GM18858 (cell line): ENCODE measurements at regions not wholly inside any gene's neighbourhood (a gene's known extent, or its start where the extent isn't known, plus 50 kb on each side); places are given as distances from the start of the nearest gene placed in this dataset.
"Not testable (repeated sequence)": the region's sequence is repeated elsewhere in the genome, so short reads cannot be mapped to it uniquely, and the experiment has no call there.

ENCODE experiments used
- ATAC-seq: cut with Tn5 transposase; IDR thresholded peaks from one replicate; pipeline ENCODE4 v1.9.1; 2021; ENCODE audit not compliant: unreplicated experiment

DNA sequence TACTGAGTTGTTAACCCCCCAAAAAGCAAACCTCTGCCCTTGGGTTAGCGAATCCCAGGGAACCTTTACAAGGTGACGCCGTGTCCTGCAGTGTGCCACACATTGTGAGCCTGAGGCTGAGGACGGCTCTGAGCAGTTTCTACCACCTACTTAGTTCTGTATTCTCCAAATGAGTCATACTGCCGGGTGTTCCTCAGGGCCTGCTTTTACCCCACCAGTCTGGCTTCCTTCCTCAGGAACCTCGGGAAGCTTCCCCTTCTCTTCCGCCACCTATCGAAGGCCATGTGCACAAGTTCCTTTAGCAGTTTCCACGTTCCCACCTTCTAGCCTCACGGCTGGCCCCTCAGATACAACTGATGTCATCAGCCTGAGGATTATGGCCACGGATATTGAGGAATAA, 384.0 kb upstream of the TPM1 start:
- no peak for ATAC-seq

DNA sequence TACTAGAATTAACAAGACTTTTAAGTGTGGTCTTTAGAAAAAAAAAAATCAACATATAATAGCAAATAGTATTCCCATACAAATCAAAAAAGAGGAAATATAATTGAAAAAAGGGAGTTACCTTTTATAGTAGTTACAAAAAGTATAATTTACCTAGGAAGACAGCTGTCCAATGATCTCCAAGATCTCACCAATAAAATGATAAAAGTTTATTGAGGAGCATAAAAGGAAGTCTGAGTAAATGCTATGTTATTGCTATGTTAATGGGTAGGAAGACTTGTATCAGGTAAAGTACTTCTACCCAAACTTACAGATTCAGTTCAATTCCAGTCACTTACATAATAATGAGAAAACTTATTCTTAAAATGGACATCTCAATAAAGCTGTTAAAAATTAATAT, 379.0 kb upstream of the TPM1 start:
- no peak for ATAC-seq

DNA sequence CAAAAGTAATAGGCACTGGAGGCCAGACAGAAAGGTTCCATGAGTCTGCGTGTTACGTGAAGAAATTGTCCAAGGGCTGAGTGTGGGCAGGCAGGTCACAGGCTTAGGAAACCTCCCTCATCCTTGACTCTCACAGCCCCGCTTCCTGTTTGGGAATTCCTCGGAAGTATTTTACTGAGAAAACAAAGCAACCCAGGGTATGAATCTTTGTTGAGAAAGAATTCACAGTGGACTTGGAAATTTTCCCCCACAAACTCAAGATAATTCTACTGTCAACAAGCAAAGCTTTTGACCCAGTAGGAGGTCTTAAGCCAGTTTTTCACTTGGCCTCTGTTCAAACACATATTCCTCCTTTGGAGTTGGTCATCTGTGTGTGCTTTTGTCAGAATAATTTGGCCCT, 377.1 kb upstream of the TPM1 start:
- ATAC-seq = no peak

DNA sequence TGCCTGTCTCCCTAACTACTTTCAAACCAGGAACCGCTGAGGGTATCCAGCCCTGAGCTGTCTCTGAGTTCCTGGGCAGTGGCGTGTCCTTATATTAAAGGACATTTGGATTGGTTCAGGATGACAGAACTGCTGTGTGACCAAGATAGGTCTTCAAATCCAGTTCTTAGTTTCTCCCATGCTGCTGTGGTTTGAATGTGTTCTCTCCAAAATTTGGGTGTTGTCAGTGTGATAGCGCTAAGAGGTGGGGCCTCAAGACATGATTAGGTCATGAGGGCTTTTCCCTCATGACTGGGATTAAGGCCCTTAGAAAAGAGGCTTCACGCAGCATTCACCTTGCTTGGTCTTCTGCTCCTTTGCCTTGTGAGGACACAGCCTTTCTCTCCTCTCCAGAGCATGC, 376.5 kb upstream of the TPM1 start:
- ATAC-seq = no peak

DNA sequence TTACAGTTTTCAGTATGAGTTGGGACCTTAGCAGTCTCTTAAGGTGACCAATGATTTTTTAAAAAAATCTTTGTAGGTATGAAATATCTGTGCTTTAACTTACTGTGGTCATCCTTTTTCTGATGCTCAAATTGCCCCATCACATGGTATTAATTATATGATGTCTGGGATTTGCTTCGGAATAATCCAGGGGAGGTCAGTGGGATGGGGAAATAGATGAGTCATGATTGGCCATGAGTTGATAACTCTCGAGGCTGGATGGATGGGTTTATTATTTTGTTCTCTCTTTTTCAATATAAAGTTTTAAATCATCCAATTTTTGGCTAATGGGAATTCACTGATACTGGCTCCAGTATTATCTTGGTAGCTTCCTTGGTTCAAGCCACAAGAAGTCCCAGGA, 370.3 kb upstream of the TPM1 start:
- ATAC-seq = no peak

DNA sequence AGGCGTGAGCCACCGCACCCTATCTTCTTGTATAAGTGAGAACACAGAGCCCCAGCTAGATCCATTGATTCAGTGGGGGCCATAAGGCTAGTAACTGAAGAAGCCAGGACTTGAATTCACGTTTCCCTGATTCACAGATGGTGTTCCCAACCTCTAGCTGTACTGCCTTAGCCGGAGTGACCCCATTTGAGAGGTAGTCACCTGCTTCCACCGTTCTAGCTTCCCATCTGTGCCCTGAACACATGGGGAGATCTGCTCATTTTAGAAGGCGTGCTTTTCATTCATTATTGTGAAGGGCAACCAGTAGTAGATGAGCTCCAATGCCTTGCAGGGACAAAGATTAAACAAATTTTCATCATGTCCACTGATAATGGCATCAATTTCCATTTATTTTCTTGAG, 365.7 kb upstream of the TPM1 start:
- no peak for ATAC-seq

DNA sequence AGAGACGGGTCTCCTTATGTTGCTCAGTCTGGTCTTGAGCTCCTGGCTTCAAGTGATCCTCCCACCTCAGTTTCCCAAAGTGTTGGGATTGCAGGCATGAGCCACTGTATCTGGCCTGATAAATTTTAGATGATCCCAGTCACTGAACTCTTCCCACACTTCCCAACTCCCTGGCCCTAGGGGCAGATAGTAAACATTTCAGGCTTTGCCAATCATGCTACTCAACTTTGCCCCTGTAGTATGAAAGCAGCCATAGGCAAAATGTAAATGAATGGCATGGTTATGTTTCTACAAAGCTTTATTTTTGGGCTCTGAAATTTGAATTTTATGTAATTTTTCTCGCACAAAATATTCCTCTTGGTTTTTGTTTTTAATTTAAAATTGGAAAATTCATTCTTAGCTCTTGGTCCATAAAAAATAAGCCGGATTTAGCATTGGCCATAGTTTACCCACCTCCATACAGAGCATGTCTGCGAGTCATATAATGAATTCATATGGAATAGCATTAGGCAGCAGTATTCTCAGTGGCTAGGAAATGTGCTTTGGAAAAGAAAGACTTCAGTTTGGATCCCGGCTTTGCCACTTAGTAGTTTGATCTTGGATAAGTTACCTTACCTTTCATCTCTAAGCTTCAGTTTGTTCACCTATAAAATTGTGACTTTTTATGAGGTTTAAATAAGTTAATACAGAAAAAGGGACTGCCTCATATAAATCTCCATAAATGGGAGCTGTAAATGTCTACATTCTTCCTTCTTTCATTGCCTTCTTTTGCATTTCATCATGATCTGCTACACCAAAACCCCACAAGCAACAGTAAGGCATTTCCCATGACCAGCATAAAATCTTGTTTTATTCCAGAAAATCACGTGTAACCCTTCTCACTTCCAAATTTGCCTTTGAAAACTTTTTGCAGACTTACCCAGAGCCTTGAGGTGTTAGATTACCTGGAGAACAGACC, 360.3 kb upstream of the TPM1 start:
- no peak for ATAC-seq

DNA sequence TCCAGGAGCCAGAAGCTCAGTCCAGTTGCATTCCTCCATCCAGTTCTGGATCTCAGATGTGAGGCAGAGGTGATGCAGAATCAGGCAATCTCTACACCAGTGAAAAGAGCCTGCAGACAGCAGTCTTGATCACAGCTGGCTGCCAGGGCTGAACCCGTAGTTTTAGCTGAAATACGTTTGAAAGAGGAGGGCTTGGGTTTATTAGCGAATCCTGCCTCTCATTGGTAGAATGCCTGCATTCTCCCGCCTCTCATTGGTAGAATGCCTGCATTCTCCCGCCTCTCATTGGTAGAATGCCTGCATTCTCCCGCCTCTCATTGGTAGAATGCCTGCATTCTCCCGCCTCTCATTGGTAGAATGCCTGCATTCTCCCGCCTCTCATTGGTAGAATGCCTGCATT, 359.4 kb upstream of the TPM1 start:
- not testable (repeated sequence) for ATAC-seq

DNA sequence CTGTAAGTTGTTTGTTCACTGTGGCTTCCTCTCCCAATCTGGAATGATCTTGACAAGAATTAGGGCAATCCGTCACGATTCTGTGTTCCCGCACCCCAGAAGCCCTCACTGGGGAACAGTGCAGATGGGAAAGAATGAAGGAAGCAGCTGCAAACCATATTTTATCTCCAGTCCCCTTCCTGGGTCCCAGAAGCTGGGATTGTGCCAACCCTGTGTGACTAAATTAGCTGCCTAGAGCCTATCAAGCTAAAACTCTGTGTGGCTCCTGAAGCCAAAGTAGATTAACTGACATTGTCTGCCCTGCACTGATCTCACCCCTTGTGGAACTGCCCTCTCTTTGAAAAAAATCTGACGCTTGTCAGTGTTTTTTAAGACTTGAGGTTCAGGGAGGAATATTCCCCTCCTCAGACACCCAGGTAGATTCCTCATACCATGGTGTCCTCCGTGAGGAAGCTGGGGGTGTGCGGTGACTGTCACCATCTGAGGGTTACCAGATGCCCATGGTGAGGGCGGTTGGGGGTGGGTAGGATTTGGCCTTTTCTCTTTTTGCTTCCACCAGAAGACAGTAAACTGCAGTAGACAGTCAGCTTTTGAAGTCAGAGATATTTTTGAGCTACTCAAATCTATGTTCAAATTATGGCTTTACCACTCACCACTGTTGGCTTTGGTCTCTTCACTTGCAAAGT, 358.3 kb upstream of the TPM1 start:
- ATAC-seq = no peak

DNA sequence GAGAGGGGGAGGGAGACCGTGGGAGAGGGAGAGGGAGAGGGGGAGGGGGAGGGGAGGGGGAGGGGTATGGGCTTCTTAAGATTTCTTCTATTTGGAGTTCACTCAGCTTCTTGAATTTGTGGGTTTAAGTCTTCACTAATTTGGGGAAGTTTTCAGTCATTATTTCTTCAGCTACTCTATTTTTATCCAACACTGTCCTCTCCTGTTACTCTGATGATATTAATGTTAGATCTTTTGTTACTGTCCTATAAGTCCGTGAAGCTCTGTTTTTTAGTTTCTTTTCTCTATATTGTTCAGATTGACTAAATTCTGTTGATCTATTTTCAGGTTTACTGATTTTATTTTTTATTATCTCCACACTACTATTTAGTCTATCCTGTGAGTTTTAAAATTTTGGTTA, 351.5 kb upstream of the TPM1 start:
- no peak for ATAC-seq

DNA sequence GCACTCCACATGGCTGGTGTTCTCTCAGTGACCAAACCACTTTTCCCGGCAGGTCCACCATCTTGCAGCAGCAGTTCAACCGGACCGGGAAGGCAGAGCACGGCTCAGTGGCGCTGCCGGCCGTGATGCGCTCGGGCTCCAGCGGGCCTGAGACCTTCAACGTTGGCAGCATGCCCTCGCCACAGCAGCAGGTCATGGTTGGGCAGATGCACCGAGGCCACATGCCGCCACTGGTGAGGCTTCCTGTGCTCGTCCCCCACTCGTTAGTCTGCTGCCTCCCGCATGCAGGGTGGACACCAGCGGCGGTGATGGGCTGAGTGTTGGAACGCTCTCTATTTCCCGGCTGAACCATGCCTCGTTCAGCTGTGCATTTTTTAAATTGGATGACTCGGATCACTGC, 344.9 kb upstream of the TPM1 start:
- ATAC-seq = no peak

DNA sequence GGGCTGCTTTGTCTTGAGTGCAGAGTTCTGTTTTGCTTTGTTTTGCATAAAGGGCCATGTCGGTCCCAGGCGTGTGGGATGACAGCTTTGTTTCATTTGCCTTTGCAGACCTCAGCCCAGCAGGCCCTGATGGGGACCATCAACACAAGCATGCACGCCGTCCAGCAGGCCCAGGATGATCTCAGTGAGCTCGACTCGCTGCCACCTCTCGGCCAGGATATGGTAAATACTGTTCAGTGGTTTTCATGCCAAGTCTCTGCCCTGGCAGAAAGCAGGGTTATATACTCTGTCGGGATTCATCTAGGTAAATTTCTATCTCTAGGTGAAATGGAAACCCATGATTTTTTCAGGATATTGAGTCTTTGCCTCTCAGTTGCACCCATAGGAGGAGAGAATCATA, 343.9 kb upstream of the TPM1 start:
- no peak for ATAC-seq

DNA sequence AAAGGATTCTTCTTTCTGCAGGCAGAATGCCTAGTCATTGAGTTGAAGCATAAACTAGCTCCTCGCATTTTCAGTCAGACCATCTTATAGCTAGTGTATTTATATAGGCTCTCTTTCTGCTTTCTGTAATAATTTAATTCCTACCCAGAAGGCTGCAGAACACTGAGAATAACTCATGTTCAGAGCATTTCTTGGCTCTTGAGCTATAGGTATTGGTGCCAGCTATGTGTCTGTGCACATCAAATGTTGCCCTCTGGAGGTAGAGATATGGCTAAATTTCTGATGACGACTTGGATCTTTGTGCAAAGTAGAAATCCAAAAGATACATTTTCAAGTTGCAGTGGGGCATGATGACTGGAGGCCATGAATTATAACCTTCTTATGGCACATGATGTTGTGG, 336.2 kb upstream of the TPM1 start:
- ATAC-seq = no peak

DNA sequence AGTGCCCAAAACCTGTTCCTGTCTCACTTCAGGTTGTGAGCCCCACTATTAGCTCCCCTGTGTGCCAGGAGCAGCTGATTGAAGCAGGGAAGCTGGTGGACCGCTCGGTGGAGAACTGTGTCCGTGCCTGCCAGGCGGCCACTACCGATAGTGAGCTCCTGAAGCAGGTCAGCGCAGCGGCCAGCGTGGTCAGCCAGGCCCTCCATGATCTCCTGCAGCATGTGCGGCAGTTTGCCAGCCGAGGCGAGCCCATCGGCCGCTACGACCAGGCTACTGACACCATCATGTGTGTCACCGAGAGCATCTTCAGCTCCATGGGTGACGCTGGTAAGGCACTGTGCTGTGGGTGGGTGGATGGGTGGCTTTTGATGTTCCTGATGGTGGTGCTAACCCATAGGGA, 334.1 kb upstream of the TPM1 start:
- no peak for ATAC-seq

DNA sequence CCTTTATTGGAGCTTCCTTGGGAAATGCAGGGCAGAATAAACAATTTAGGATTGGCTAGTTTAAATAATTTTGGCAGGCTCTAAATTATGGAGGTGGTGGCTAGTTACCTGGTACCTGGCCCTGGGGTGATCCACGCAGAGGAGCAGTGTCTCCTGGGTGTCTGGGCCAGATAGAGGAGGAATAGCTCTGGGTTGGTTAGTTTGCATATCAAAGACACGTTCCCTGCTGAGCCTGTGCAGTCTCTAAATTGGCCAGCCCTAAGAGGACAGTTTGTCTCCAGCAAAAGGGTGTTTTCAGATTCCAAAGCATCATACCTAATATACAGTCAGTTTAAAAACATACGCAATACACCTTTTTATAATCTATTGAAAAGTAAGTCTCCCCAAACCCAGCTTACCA, 333.3 kb upstream of the TPM1 start:
- ATAC-seq = no peak

DNA sequence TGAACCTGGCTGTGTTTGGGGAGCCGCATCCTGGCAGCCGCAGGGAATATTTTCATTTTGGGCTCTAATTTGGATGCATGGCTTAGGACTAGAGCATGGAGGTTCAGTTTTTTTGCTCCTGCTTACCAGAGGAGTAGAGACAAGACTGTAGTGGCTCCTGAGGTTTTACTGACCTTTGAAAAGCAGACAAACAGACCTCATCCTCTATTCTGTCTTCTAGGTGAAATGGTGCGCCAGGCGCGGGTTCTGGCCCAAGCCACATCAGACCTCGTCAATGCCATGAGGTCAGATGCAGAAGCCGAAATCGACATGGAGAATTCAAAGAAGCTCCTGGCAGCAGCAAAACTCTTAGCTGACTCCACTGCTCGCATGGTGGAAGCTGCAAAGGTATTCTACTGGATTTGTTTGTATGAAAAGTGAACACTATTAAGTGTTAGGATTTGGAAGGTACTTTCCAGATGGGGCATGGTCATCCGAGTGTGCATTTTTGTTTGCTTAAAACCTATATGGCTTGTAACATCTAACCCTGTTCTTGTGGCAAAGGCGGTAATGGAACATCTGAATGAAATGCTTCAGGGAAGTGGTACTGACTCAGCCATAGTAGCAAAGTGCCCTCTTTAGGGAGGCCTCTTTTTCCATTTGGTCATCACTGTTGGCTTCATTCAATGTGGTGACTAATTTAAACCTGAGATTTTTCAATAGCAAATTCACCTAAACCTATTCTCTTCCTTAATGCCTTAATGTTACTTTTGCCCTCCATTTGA, 330.7 kb upstream of the TPM1 start:
- no peak for ATAC-seq

DNA sequence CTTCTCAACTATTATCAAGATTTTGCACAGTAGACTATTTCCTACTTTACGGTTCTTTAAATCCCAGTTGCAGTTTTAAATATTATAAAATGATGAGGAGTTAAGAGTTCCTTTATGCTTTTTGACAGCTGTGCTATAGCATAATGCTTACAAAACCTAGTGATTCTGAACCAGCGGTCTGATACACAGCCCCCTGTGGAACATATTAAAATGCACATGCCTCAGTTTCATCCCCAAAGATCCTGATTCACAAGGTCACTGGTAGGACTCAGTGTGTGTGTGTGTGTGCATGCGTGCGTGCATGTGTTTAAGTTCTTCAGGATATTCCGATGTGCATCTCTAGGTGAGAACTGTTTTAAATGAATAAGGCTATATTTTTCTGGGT, 330.1 kb upstream of the TPM1 start:
- ATAC-seq = no peak

DNA sequence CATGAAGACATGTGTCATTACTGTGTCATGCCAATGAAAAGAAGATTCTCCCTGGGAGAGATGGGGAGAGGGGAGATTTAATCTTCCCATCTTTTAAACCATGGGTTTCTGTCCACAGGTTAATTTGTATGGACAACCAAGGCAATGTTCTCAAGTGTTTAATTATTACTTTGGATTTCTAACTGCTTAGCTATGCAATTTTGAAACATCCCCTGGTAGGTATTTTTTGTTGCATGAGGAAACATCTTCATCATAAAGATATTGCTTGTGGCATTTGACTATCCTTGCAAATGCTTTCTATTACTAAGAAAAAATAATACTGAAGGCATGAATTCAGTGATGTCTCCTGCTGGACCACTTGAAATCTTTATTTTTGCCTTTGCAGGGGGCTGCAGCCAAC, 326.6 kb upstream of the TPM1 start:
- ATAC-seq = no peak

DNA sequence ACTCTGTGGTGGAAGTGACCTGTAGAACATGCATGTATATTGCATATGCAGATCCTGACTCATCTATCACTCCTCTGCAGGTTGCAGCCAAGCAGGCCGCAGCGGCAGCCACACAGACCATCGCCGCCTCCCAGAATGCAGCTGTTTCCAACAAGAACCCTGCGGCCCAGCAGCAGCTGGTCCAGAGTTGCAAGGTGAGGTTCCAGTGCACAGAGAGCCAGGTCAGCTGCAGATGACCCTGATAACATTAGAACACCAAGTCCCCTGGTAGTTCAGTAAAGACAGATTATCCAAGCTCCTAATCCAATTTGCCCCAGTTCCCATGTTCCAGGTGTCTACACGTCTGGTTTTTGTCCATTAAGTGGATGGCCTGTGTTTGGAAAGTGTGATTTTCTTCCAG, 325.1 kb upstream of the TPM1 start:
- no peak for ATAC-seq

DNA sequence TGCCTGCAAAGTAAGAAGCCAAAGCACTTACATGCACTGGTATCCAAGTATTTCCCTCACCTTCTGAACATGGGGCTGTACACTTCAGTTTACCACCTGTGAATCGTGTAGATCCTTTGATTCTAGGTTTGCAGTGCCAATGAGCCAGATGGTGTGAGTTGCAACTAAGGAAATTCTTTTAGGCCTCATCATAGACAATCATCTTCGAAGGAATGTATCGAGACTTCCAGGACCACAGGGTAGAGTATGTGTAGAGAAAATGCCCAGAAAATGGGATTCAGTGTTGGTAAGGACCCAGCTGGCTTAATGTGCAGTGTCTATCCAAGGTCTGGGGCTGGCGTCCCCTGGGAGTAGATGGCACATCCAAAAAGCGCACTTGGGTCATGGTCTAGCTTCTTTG, 323.2 kb upstream of the TPM1 start:
- no peak for ATAC-seq

DNA sequence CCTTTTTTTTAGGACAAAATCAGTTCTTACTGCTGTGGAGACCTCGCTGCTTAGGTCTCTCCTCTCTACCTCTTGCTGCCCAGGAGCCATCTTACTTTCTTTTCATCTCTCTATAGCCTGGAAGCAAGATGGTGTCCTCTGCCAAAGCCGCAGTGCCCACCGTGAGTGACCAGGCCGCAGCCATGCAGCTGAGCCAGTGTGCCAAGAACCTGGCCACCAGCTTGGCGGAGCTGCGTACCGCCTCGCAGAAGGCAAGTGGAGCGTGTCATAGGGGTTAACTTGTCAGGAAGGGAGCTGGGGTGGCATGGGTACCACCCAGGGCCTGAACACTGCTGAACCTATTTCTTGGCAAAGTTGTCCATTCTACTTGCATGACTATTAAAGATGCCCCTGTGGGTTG, 320.3 kb upstream of the TPM1 start:
- no peak for ATAC-seq

DNA sequence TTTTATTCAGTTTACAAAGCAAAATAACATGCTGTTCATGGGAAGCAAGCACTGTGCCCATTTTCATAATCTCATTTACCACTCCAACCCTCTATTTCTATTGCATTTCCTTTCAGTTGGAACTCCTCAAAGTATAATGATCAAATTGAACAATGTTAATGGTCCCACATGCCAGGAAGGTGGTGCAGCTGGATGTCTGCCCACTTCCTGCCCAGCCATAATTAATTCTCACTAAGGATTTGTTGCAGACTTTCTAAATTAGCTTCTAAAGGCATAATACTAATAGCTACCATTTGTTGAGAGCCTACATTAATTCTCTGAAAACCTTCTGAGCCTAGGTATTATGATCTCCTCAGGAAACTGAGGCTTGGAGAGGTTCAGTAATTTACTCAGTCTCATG, 316.1 kb upstream of the TPM1 start:
- ATAC-seq = no peak
